Uterus (tissue), 2 donors: ENCODE measurements at regions not wholly inside any gene's neighbourhood (a gene's known extent, or its start where the extent isn't known, plus 50 kb on each side); places are given as distances from the start of the nearest gene placed in this dataset.

Source experiments
- POLR2A ChIP-seq, 2 donors: fragments of 450-650 bp; IDR thresholded peaks; one replicate each; pipeline ENCODE4 v1.6.1; 2016; ENCODE audit warnings: antibody characterized with exemption in 2 of 2, mild to moderate bottlenecking in 1 of 2, moderate library complexity in 1 of 2
- TF ChIP-seq, protein P1 (sequence below), 4 experiments: fragments of 200-600 bp in 2 of 4; fragments of 450-650 bp in 2 of 4; sonication (generic) in 2 of 4; IDR thresholded peaks; one replicate each; pipeline ENCODE4 v1.5.1; 2016 to 2019; ENCODE audit warnings: antibody characterized with exemption in 4 of 4, mild to moderate bottlenecking in 2 of 4, moderate library complexity in 1 of 4

DNA sequence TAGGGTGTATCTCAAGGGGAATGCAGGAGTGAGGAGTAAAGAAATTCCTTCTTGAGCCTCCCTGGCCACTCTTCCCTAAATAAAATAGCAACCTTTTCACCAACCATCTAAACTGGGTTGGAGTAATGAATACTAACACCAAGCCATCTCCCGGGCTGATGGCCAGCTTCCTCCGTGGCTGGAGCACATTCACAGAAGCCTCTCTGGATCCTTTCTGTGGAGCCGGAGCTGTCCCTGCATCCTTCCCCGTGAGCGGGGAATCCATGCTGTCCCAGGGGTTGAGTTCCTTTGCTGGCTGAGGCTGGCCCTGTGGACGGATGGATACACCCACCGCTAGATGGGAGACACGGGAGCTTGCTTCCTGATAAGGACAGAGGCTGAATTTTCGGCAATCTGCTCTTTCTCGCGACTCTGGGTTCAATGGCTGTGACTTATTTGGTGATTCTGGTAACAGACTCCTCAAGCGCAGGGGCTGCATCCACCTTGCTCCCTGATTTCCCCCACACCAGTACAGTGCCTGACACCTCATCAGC lies 370.3 kb downstream of the ZNF536 start:
- TF ChIP-seq, protein P1, sequence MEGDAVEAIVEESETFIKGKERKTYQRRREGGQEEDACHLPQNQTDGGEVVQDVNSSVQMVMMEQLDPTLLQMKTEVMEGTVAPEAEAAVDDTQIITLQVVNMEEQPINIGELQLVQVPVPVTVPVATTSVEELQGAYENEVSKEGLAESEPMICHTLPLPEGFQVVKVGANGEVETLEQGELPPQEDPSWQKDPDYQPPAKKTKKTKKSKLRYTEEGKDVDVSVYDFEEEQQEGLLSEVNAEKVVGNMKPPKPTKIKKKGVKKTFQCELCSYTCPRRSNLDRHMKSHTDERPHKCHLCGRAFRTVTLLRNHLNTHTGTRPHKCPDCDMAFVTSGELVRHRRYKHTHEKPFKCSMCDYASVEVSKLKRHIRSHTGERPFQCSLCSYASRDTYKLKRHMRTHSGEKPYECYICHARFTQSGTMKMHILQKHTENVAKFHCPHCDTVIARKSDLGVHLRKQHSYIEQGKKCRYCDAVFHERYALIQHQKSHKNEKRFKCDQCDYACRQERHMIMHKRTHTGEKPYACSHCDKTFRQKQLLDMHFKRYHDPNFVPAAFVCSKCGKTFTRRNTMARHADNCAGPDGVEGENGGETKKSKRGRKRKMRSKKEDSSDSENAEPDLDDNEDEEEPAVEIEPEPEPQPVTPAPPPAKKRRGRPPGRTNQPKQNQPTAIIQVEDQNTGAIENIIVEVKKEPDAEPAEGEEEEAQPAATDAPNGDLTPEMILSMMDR (IDR thresholded peaks at IDR 0.05): no peak
- no peak for TF ChIP-seq POLR2A (IDR thresholded peaks at IDR 0.05)
